H1 (cell line): ENCODE measurements at regions not wholly inside any gene's neighbourhood (a gene's known extent, or its start where the extent isn't known, plus 50 kb on each side); places are given as distances from the start of the nearest gene placed in this dataset.

Experiments
- ATF3 ChIP-seq: IDR thresholded peaks from 2 replicates; pipeline ENCODE4 v1.6.1; 2011; ENCODE audit warnings: low read depth, mild to moderate bottlenecking, low read length; ENCODE audit not compliant: insufficient read depth
- CTCF ChIP-seq, 3 experiments: IDR thresholded peaks; 1 replicate in 2 of 3; 2 replicates in 1 of 3; pipeline versions ENCODE4 v1.5.1 to v1.6.1; 2011; ENCODE audit warnings: low read length in 3 of 3, mild to moderate bottlenecking in 3 of 3, inconsistent platforms in 2 of 3, low read depth in 1 of 3, moderate library complexity in 1 of 3; ENCODE audit not compliant: insufficient read depth in 1 of 3; ENCODE audit errors: control extremely low read depth in 1 of 3
- E2F6 ChIP-seq: IDR thresholded peaks from 2 replicates; pipeline ENCODE4 v1.6.1; 2012; ENCODE audit warnings: inconsistent platforms

DNA sequence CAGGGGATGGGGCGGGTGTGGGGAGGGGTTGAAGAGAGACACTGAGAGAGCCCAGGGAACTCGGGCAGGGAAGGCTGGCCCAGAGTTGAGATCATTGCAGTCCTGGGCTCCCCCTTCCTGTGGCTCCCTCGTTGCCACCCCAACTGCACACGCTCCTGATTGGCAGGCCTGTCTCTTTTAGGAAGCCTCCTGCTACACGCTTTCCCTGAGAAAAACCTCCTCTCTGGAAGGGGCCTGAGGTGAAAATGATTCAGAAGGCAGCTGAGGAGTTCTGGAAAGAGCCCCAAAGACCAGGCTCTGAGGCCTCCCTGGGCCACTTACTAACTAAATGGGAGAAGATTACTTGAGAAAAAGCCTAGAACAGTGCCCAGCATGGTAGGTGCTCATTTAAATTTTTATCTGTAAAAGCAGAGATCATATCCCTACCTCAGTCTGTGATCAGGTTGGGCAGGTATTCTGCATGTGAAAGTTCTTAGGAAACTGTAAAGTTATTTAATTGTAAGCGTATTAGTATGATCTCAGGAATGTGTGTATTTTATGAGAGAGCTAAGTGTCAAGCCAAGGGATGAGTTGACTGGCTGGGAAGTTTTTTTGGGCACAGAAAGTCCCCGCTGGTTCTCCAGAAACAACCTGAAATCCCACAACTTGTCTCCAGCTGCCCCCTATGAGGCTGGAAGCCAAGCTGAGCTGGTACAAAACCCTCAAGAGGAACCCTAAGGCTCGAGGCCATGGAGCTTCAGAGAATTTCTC lies 65.2 kb upstream of the EPS8L3 start:
- no peak for TF ChIP-seq CTCF (IDR thresholded peaks at IDR 0.05; ENCODE audit: control extremely low read depth in 1 of 3, insufficient read depth in 1 of 3, low read depth in 1 of 3, low read length in 3 of 3)
- no peak for TF ChIP-seq E2F6
- no peak for TF ChIP-seq ATF3
